NCI-H1417 treated with DMSO at 0.1 percent for 48 hours (cell line): ENCODE measurements at regions not wholly inside any gene's neighbourhood (a gene's known extent, or its start where the extent isn't known, plus 50 kb on each side); places are given as distances from the start of the nearest gene placed in this dataset.

ENCODE experiments used
- DNase-seq: peaks from one replicate; lab custom pipeline; 2025; lab: John Stamatoyannopoulos, UW

DNA sequence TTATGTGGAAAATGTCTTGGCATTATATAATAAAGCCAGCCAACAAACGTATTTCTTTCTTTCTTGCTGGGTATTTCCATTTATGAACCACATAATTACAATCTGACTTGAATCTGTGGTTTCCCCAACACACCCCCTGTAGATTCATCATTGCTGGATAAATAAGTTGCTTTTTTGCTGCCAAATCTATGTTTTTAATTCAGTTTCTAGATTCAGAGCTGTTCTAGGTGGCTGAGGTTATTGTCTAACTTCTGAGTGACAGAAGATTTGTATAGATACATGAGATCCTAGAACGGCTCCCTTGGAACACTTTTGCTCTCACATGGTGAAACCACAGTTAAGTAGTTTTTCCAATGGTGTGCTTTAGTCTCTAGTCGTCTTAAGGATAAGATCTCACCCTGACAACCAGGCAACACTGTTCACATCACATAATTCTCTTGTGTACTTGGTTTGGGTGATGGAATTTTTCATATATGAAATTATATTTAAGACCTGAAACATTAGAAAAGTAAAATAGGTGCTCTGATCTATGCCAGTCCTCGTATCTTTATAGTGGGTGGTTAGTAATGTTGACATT is 239.1 kb downstream of the KLF12 start:
- DNase-seq, result no peak

DNA sequence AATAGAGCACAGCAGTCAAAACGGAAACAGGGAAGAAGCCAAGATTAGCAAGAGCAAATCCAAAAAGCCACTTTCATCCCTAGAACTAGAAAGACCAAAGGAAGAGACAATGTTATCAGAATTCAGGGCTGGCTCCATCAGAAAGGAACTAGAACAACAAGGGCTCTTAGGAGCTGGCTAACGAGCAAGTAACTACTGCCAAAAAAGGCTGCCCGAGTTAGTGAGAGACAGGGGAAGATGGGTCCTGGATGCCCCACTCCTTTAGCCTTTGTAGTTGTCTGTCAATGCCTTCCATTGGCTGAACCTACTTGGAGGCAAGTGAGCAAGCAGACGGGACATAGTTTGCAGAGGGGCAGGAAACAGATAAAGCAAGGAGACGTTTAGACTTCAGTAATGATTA is 240.4 kb downstream of the KLF12 start:
- DNase-seq, result no peak

DNA sequence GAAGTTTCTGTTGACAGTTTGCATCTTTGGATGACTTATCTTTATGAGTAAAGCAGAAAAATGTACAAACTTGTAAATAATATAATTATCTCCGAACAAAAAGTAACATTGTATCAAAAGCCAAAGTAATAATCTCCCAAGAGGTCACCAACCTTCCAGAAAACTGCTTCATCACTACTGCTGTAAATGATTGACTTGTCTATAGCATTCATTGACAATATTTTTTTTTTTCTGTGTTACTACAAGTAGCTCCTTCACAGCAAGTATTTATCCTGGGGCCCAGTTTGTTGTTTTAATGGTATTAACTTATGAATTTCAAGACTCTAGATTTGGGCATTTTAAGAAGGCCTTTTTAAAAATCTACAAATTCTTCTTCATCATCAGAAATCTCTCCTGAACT is 242.4 kb downstream of the KLF12 start:
- no peak for DNase-seq

DNA sequence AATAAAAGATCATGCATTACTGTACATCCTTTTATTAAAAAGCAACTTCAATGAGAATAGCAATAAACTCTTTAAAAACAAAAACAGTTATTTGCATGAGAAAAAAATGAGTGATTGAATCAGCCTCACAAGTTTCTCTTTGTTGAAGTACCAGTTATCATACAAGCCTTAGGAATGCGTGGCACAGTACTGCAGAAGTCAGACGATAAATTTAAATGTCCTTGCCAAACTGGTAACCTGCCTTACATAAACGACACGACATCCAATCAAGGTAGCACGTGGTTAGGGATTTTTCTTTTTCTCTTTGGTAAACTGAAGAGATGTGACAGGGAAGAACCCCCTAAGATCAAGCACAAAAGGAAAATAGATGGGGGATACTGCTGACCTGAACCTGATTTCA is 251.0 kb downstream of the KLF12 start:
- no peak for DNase-seq

DNA sequence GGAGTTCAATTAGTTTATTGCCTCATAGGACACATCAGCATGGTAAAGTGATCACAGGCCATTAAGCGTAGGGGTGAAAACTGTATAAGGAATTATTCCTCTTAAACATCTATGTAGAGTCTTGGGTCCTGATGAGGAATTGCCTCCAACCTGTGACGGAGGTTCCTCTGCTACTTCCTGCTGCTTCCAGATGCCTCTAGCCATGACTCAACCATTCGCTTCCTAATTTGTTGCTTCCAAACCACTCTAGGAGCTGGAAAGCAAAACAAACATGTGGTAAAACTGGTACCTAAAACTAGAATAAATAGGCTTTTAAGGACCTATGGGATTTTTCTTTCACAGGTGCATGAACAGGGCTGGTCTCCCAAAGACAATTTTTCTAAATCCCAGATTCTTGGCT is 253.8 kb downstream of the KLF12 start:
- no peak for DNase-seq

DNA sequence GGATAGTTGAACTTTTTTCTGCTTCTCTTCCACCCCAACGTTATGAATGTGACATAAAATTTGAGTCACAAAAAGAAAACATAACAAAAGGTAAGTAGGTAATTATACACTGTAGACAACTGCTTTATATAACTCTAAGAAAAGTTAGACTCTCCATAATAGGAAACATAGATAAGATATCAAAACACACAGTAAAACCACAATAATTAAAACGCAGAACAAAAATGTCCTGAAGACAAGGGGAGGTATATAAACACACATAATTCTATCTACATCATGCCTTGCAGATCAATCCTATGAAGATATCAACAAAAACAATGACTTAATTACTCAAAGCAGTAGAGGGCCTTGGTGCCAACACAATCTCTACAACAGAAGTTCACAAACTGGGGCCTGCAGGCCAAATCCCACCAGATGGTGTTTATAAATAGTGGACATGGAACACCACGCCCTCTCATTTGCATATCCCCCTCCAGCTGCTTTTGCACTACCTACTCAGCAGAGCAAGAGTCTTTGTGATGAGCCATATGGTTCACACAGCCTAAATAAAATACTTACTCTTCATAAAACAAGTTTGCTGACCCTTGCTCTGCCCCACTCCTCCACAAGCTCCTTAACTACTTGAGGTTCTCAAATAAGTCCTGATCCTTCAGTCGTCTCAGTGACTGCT is 254.7 kb downstream of the KLF12 start:
- no peak for DNase-seq

DNA sequence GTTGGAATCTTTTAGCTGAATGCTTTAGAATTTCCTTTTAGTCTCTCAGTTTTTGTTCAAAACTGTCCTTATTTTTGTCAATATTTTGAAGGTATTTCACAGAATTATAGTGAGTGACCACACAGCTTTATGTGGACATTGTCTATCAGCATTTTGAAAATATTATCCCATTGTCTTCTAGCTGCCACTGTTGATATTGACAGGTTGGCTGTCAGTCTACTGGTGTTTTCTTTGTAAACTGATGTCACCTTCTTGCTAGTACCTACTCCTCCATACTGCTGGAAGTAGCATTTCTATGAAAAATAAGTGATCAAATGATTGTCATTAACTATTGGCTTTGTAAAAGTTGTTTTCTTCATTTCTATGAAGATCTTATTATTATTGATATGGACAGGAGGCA is 256.8 kb downstream of the KLF12 start:
- DNase-seq, result no peak

DNA sequence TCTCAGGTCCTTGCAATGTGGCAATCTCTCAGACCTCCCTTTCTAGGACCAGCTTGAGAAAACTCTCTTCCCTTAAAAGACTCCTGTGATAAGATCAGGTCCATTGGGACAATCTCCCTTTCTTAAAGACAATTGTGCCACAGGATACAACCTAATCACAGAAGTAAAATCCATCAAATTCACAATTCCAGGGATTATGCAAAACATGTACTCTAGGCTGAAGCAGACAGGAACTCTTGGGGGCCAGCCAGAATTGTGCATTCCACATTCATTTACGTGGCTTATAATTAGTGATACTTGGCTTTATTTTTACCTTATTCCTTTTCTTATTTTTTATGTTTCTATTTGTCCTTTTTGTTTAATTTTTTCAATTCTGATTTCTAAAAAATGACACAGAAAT is 257.9 kb downstream of the KLF12 start:
- no peak for DNase-seq

DNA sequence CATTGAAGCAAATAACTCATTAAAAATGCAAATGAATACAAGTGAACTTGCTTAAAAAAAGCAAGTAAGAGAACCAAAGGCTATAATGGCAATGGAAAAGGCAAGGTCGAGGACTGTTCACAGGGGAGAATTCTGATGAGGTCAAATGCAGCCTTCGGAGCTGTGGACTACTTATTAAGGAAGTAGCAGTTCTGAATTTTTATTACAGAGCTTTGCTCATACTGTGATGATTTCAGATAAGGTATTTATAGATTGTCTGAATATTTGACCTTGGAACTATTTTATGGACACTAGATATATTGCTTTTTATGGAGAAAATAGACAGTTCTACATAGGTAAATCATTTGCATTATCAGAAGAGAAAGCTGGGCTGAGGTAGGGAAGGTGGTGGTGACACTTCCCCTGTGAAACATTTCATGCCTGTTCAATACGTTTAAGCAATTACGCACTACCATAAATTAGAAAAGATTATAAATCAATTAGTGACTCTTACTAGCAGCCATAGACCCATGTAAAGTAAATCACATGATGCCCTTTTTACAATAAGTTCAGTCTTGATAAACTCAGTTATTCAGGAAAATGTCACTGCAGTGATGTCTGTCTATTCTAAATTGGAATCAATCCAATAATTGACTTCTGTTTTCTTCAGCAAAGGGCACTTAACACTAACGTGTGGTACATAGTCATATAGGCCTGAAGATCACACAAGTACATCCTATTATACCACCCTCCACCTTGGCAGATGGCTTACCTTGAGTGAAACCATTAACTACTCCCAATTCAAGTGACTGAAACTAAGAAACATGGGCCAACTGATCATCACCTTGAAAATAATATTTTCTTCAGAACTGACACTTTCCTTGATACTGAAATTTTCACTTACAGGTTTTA is 260.0 kb downstream of the KLF12 start:
- DNase-seq, result no peak

DNA sequence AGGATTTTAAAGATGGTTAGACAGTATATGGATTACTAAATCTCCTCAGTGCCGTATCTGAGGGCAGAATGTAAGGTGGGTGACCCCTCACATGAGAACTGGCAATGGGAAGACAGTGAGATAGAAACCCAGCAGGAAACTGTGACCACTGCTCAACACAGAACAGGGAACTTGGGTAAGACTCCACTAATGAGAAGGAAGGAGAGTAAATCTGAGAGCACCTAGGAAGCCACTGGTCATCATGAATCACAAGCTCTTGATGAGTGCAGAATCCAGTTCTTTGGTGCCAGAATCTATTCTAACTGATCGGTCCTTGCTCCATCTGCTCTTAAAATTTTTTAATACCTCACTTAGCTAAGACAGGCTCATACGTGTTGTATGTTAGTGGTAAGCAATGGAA is 261.8 kb downstream of the KLF12 start:
- no peak for DNase-seq

DNA sequence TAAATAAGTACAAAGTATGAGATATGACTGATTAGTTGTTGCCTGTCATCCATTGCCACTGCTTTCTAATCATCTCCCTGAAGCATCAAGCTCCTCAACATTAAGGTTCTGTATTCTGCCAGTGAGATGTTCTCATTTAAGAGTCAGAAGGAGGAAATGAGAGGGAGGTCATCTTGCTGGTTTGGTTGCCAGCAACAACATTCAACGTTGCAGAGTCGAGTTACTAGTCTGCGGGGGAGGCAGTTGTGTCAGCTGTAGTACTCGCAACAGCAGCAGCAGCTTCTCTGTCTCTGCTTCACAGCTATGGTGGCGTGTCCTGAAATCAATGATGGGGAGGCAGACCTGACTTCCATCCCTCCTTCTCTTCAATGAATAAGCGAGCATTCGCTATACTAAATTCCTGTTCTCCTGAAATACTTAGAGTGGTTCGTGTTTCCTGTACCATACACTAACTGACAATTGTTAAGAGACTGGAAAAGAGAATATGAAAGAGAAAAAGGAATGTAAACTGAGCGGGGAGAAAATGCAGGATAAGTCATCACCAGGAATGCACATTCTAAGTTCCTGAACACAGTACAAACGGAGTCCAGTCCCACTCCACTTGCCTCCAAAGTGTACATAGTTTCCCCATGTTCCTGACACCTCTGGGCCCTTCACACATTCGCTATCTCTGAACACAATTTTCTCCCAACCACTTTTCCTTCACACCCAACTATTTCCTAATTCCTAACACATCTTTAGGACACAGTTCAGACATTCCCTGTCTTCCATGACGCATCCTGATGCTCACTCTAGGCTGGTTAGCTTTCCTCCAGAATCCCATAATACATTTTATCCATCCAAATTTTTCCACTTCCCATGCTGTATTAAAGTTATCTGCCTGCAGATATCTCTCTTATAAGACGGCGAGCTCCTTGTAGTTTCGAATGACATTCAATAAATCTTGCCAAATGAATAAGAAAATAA is 263.0 kb downstream of the KLF12 start:
- DNase-seq, result no peak

DNA sequence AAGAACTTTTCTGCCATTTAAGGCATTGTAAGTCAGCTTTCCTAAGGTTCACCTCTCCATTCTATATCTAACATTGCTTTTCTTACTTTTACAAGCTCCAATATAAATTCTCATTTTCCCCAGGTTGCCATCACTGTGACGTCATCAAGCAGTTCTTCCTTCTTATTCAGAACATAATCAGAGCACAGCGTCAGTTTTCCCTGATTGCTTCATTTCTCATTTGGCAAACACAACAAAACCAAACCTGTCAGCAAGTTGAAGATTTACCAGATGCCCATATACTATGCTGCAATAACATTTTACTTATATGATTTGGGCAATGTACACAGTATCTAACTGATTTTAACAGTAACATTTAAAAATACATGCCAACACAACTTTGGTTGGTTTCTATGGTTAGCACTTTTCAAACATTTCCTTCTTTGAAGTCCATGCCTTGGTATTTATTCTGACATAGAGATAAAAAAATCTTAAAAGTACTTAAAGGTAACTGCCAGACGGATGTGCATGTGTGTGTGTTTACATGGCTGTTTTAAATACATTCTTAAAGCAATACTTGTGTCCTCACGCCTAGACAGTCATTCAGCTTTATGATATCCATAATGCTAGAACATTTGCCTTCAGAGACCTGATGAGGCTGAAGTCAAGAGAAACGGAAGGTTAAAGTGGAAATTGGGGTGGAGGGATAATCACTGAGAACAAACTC is 264.0 kb downstream of the KLF12 start:
- DNase-seq, result no peak

DNA sequence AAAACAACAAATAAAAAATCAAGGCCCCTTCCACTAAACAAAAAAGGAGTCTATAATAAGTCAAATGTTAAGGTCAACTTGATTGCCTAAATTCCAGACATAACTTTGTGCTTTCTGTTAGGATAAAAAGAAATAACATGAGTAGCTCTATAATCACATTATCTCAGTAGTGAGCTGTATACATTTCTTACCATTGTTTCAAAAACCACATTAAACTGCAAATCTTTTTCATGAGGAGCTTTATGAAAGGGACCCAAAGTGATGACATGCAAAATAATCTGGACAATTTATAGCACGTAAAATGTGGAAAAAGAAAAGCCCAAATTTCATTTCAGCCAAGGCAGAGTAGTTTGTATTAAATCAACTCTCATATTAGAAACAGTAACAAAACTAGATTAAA is 269.2 kb downstream of the KLF12 start:
- no peak for DNase-seq

DNA sequence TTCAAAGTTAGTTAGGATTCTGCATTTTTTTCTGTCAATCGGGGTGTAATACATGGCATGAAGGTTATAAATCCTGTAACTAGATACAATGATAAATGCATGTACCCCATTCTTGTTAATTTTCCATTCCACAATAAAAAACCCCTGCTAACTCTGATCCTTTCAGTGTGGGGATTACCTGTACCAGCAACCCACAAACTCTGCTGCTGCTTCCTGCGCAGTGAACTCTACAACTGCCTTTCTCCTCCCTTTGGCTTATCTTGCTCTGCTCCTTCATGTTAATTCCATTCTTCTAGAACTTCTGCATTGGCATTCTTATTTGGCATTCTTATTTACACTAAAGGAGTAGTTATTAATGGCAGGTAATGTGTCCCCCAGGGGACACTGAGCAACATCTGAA is 273.1 kb downstream of the KLF12 start:
- no peak for DNase-seq

DNA sequence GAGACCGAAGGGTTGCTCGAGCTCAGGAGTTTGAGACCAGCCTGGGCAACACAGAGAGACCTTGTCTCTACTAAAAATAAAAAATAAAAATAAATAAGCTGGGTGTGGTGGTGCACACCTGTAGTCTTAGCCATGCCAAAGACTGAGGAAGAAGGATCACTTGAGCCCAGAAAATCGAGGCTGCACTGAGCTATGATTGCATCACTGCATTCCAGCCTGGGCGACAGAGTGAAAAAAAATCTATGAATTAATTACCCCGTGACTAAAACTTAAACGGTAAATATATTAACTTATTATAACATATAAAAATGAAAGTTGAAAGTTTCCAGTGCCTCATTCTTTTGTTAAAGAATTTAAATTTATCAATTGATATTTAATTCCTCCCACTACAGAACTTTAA is 273.7 kb downstream of the KLF12 start:
- no peak for DNase-seq

DNA sequence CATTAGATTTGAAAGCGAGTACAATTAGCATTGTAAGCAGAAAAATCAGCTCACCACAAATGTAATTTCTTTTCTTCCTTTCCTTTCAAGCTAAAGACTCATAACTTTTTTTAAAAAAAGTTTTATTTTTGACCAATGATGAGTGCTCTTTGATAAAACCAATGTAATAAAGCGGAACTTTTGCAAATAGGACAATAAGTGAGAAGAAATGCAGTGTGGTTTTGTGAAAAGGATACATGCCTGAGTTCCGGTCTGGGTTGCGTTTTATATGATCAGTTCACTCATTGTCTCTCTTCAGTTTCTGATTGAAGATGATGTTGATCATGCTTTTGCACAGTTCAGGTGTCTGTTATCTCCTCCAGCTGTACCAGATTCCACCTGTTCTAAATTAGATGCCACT is 274.4 kb downstream of the KLF12 start:
- no peak for DNase-seq

DNA sequence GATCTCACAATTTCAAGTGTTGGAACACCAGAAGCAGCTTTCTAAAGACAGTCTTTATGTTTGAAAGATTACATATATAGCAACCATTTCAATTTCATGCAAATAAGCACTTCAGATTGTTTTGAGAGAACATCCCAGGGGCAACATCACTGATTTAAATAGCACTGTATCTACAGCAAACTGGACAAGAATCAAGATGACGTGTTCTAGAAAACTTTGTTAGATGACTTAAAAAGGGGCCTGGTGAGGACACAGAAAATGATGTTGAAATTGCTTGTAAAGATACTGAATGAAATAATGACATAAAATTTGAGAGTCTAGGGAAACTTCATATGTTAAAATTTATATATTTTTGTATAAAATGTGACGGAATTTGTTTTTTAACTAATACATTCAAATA is 277.1 kb downstream of the KLF12 start:
- no peak for DNase-seq

DNA sequence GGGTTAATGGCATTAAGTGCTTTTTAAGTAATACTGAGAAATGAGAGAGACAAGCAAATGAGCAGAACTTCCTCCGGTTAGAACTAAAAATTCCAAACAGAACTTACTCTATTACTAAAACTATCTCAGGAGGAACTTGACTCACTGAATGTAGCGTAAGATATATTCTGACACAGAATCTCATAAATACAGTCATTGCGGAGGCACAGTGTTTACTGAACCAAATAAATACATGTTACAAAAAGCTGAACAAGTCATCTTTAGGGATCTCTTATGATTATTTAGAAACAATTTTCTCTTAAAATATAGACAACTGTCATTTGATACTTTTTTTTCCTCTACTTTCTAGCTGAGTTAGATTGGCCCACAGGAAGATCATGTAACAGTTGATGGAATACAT is 283.1 kb downstream of the KLF12 start:
- DNase-seq, result no peak

DNA sequence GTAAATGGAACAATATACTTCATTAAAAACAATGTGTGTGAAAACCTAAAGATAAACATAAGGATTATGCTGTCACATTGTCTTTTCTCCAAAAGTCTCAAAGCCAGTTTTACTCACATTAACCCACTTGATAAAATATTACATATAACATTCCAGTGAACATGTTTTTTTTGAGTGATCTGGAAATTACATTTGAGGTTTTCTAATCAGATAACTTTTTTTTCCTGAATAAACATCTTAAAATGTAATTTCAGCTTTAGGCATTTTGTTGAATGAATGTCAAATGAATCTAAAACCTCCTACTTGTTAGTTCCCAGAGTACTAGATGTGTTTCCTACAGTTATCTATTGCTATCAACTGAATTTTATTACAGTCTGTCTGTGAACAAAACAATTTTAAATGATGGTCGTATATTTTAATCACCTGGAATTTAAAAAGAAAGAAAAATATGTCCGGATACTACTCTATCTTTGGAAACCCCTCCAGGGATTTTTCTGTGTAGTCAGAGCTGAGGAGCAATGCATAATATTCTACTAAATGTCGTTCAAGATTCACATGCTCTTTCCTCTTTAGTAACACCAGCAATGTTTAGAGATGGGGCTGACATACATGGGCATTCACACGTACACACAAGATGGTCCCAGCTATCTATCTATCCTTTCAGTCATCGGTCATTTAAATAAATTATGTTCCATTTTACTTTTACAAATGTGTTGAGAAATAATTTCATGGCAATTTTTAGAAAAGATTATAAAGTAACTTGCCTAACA is 283.9 kb downstream of the KLF12 start:
- no peak for DNase-seq

DNA sequence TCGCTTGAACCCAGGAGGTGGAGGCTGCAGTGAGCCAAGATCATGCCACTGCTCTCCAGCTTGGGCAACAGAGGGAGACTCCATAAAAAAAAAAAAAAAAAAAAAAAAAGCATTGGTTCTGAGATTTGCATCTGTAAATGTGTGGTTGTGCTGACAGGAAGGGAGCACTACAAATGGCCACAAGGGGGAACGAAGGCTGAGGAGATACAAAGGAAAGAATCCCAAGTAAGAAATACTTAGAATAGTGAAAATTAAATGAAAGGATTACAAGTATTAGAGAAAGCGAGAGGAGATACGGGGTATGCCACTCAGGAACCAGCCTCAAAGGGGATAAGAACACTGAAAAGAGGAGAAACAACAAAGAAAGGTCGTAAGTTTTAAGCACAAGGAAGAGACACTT is 284.9 kb downstream of the KLF12 start:
- no peak for DNase-seq

DNA sequence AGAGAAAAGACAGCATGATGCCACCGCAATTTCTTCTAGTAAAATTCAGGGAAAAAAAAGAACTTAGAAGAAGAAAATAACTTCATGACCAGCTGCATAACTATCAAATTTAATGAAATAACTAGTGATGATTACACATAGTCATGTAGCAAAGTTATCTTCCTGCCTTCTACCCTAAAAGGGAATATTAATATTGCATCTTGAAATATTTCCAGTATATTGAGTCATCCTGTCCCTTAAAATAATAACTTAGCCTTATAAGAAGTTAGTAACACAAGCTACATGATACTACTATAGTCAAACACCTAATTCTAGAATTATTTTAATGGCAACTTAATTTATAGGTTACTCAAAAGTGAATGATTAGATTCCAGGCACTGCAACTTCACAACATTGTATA is 289.2 kb downstream of the KLF12 start:
- no peak for DNase-seq
